ENCODE measurements at regions not wholly inside any gene's neighbourhood (a gene's known extent, or its start where the extent isn't known, plus 50 kb on each side); places are given as distances from the start of the nearest gene placed in this dataset.

GRCh38 chr5:61596265-61596664 is 264.2 kb downstream of the ZSWIM6 start:
- no peak for DNase-seq (ENCODE audit: low read depth)

GRCh38 chr5:61597684-61598083 is 265.6 kb downstream of the ZSWIM6 start:
- DNase-seq (ENCODE audit: low read depth) = no peak

GRCh38 chr5:61598126-61598525 is 266.1 kb downstream of the ZSWIM6 start:
- DNase-seq (ENCODE audit: low read depth) = no peak

GRCh38 chr5:61599370-61600122 is 267.5 kb downstream of the ZSWIM6 start:
- DNase-seq (ENCODE audit: low read depth) = peak; percentile 39

DNA sequence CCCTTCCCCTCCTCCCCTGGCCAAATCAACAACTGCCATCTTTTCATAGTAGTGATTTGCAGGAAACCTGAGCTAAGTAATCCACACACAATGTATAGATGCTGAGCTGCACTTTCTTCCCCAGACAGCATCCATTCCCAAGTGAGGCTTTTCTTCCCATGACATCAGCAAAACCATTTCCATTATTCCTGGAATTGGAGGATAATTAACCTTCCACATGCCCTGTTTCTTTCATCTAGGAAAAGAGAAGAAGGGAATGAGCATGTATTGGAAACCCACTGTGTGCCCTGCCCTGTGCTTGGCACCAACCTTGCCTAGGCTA is 268.0 kb downstream of the ZSWIM6 start:
- DNase-seq (ENCODE audit: low read depth) = no peak

- DNase-seq (ENCODE audit: low read depth) = no peak
Measured at GRCh38 chr5:61600945-61601511, 269.0 kb downstream of the ZSWIM6 start.

DNA sequence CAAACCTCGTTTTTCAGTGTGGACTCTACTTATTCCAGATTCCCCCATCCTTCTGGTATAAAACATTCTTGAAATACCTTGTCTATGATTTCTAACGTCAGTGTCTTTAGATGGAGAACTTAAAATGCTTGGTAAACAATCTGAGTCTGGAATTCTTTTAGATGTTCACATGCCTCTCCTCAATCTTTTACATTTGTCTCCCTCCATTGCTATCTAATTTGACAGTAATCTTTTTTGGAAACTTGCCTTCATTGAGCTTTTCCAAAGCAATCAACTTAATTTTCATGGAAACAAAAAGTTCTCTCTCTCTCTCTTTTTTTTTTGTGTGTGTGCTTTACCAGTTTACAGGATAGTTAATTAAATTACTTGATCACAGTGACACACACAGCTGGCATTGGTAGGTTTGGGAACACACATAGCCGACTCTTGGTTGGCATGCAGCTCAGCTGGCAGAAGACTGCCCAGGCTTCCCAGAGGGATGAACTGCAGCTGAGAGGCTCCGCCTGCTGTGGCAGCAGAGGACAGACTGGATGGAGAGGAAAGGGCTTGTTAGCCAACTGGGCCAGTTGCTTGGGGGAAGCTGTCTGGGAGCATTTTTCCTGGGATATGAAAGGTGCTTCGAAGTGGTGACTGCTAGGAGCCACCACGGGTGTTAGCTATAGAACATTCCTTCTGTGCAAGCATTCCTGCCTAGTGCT is 271.3 kb downstream of the ZSWIM6 start:
- DNase-seq (ENCODE audit: low read depth) = no peak

GRCh38 chr5:61604076-61605025 is 272.3 kb downstream of the ZSWIM6 start:
- no peak for DNase-seq (ENCODE audit: low read depth)

DNA sequence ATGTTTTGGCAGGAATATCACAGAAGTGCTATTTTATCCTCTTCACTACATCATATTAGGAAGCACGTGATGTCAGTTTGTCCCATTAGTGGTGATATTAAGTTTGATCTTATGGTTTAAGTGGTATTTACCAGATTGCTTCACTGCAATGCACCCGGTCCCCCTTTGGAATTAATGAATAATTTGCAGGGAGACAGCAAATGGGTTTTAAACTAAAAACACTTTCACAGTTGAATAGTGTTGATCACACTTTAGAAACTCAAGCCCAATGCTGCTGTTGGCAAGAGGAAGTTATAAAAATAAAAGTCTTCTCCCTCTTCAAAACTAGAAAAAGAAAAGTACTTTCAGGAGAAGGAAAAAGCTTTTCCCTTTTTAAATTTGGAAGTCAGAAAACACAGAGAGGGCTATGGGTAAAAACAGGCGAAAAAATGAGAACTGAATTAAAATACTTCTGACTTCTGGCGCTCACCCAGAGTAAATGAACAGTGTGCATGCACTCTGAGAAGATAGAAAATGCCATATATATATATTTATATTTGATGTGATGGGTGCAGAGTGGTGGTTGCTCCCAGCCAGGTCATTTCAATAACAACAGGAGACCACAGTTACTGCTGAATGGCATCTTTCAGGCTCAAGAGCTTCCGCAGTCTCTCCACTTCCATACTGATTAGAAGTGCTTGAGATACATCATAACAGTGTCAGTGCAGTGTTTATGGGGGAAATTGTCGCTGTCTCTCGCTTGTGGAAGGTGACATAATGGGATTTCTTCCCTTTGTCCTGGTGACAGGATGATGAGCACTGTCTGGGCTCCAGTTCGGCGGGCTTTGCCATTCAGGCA is 278.0 kb downstream of the ZSWIM6 start:
- no peak for DNase-seq (ENCODE audit: low read depth)

DNA sequence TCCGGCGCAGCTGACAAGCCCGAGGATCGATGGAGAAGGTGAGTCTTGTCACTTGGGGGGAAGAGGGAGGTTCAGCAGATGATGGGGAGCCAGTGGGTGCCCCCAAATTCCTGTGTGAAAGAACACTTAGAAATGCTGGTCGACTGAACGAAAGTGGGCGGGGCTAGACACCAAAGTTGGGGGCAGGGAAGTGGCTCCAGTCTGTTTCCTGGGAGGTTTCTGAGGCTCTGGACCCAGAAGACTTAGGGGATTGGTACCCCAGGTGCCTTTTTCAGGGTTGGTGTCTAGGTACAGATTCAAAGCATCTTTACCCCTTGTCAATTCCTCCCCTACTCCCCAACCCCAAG is 278.6 kb downstream of the ZSWIM6 start:
- DNase-seq (ENCODE audit: low read depth) = no peak

GRCh38 chr5:61612431-61612830 is 280.4 kb downstream of the ZSWIM6 start:
- DNase-seq (ENCODE audit: low read depth) = no peak

DNA sequence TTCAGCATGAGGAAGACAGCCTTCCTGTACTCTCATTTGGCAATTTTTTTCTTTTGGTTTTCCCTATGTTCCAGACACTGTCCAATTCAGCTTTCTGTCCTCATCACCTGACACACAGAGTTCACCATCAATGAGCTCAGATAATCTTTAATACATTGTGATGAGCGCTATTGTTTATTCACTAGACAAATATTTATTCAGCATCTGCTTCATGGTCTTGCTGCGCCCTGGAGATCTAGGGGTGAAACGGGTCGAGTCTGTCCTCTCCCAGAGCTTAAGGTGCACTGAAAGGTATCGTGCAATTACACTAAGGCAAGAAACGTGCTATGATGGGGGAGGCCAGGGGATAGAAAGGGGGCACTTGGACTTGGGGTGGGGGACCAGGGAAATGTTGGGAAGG is 281.6 kb downstream of the ZSWIM6 start:
- no peak for DNase-seq (ENCODE audit: low read depth)

DNA sequence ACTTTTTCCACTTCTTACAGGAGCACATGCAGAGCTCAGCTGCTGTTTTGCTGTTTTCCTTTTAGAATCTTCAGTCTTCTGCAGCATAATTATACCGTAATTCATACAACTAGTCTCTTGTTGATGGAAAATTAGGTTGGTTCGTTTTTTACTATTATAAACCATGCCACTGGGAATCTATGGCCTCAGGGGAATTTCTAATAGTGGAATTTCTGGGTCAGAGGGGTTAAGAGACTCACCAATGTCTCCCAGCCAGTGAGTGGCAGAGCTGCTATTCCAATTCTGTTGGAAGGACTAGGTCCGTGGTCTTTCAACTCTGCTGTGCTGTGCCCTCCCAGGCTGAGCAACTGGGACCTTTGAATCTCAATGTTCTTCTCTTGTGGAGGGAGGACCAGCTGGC is 282.5 kb downstream of the ZSWIM6 start:
- DNase-seq (ENCODE audit: low read depth) = no peak

- no peak for DNase-seq (ENCODE audit: low read depth)
Measured at GRCh38 chr5:61617039-61617438, 285.0 kb downstream of the ZSWIM6 start.

DNA sequence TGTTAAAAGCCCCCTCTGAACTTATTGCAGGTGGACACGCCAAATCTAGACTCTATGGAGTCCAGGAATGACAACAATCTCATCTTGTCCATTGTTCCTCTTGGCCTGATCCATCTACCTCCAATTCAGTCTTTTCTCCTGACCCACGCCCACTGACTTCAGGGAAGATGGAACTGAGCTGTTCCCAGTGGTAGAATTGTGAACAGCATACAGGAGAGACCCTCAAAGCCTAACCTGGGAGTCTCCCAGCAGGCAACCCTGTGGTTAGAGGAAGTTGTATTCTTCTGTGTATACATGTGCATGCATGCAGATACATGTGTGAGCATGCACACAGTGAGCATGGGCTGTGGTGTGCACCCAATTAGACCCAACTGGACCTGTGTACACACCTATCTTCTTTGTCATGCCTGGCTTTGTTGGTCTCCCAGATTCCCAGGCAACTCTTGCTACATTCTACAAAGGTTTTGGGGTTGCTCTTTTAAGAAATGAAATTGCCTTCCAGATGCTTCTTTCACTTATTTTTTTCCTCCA is 286.0 kb downstream of the ZSWIM6 start:
- no peak for DNase-seq (ENCODE audit: low read depth)

- DNase-seq (ENCODE audit: low read depth) = no peak
Measured at GRCh38 chr5:61618577-61618976, 286.5 kb downstream of the ZSWIM6 start.

DNA sequence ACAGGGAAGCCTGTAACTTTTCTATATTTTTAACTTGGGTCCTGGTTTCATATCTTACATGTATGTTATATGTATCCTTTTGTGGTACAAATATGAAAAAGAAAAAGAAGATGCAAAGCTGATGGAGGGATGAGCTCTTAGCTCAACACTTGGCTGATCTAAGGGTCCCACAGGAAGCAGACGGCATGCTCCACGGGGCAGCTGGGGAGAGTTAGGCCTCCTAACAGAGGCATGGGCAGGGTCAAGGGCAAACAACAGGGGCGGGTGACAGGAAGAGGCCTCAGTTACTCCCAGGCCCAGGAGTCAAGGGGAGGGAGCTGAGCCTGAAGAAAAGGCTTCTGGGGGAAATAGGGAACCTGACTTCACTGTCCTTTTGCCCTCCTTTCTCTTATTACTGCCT is 287.2 kb downstream of the ZSWIM6 start:
- no peak for DNase-seq (ENCODE audit: low read depth)

DNA sequence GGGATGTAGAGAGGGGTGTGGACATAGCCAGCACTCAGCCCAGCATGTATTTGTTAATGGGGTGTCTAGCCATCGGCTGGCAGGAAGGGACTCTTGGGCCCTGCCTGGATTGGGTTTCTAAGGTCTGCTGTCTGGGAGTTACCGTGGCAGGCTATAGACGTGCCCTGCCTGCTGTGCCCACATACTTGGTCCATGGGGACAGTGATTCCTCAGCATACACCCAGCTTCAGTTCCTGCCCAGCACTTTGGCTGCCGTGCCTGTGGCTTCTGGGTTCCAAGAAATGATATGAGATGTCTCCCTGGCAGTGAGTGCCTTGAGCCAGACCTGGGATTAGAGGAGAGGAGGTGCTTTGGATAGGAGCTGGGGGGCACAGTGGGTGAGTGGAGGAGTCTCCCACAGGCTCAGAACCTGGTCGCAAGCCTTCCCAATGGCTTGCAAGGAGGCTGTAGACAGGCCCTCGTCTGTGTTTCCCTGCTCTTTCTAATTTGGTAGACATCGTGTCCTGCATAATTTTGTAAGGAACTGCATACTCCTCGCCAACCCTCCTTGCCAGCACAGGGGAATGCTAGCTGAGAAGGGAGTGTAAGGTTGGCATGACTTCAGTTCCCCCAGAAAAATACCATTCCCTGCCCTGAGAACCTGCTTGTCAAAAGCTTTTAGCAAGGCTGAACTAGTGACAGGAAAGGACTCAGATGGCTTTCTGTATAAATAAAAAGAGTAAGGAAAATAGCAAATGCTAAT is 287.9 kb downstream of the ZSWIM6 start:
- no peak for DNase-seq (ENCODE audit: low read depth)

DNA sequence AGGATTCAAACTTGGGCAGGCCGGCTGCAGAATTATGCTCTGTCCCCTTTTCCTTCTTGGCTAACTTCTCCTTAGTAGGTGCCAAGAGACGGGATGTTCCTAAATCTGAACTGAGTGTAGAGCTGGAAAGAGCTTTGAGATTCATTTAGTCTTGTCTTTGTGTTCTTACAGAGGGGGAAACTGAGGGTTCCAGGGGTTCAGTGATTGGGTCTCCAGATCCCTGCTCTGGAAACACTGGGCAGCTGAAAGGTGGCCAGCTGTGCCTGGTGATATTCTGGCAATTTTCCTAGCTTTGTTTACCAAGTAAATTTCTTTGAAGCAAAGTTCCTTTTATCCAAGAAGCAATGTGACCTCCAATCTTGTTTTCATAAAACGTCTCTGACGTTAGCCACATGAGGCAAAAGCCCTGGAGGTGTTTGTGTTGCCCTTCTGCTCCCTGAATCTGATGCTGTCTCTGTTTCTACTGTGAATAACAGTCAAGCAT is 288.7 kb downstream of the ZSWIM6 start:
- no peak for DNase-seq (ENCODE audit: low read depth)

DNA sequence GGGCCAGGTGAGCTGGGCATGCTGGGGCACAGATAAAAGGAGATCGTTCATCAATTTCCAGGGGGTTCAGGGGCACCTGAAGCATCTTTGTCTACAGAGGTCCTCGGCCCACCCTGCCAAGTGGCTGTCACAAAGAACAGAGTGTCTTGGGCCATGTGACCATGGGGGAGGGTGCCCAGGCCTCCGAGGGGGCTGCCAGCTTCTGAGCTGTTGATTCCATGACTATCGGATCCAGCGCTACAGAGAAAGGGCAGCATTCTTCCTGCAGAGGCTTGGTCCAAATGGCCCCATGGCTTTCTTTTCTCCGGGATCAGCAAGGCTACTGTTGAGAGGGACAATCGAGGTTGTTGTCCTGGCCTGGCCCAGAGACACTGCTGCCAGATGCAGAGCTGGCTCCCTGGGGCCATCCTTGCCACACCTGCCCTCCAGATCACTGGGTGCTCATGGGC is 289.2 kb downstream of the ZSWIM6 start:
- DNase-seq (ENCODE audit: low read depth) = no peak

Data from GM04503 (cell line).